GM18505 (cell line): ENCODE measurements at regions not wholly inside any gene's neighbourhood (a gene's known extent, or its start where the extent isn't known, plus 50 kb on each side); places are given as distances from the start of the nearest gene placed in this dataset.

ENCODE experiments used
- ATAC-seq: cut with Tn5 transposase; IDR thresholded peaks from one replicate; pipeline ENCODE4 v1.9.1; 2021; ENCODE audit not compliant: unreplicated experiment
- POLR2A ChIP-seq: IDR thresholded peaks from 4 replicates; pipeline ENCODE4 v1.6.1; 2011; ENCODE audit warnings: borderline replicate concordance; ENCODE audit not compliant: insufficient read depth, insufficient read length; ENCODE audit errors: extremely low read depth

- no peak for ATAC-seq
- TF ChIP-seq POLR2A, result no peak
Measured at GRCh38 chr2:65877331-65878010, 445.1 kb upstream of the SPRED2 start.

DNA sequence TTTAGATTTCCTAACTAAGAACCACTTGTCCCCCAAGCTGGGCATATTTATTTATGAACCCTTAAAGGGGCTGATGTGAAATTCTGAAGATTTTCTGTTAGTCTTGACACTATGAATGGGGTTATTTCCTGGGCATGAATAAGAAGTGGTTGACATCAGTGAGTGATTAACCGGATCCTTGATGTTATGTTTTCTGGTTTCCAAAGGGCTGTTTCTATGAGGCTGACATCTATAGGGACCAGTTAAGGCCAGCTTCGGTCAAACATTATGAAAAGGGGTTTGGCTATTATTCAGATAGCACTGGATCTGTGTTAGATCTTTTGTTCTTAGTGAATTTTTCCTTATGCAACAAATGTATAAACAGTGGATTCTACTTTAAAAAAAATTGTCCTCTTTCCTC lies 443.7 kb upstream of the SPRED2 start:
- no peak for ATAC-seq
- no peak for TF ChIP-seq POLR2A

- no peak for ATAC-seq
- TF ChIP-seq POLR2A, result no peak
Measured at GRCh38 chr2:65870826-65871225, 438.4 kb upstream of the SPRED2 start.

GRCh38 chr2:65869296-65869695 lies 436.9 kb upstream of the SPRED2 start:
- ATAC-seq, result no peak
- TF ChIP-seq POLR2A, result no peak

DNA sequence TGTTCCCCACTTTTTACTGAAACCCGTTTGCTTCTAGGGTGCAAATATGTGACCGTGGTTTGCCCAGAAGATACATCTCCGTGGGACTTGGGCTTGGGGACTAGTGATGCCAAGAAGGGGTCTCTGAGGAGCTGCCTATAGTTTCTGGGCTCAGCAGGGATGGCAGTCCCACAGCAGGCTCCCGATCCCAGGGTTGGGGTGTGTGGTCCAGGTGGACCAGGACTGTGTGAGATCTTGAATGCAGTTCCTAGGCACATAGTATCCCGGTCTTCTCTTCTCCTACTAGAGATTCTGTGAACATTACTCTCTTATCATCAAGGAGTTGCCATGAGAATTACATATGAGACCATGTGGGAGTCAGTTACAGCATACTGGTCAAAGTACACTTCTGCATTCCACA lies 435.8 kb upstream of the SPRED2 start:
- no peak for ATAC-seq

GRCh38 chr2:65867446-65867845 lies 435.0 kb upstream of the SPRED2 start:
- ATAC-seq, result no peak
- no peak for TF ChIP-seq POLR2A

More for the DNA sequence above, 435.8 kb upstream of the SPRED2 start:
- no peak for TF ChIP-seq POLR2A

GRCh38 chr2:65866148-65866547 lies 433.7 kb upstream of the SPRED2 start:
- TF ChIP-seq POLR2A, result no peak
- no peak for ATAC-seq

GRCh38 chr2:65864619-65865018 lies 432.2 kb upstream of the SPRED2 start:
- no peak for ATAC-seq
- no peak for TF ChIP-seq POLR2A

- no peak for ATAC-seq
- TF ChIP-seq POLR2A, result no peak
Measured at GRCh38 chr2:65863713-65864112, 431.3 kb upstream of the SPRED2 start.

DNA sequence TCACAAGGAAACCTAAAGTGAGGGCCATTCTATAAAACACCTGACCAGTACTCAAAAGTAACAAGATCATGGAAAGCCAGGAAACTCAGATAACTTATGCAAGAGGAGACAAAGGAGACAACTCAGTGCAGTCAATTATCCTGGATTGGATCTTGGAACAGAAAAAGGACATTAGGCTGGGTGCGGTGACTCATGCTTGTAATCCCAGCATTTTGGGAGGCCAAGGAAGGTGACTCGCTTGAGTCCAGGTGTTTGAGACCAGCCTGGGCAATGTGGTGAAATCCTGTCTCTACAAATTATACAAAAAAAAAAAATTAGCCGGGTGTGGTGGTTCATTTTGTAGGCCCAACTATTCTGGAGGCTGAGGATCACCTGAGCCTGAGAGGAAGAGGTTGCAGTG lies 424.5 kb upstream of the SPRED2 start:
- no peak for ATAC-seq
- no peak for TF ChIP-seq POLR2A

- ATAC-seq, result no peak
Measured at GRCh38 chr2:65856423-65856822, 424.0 kb upstream of the SPRED2 start.

DNA sequence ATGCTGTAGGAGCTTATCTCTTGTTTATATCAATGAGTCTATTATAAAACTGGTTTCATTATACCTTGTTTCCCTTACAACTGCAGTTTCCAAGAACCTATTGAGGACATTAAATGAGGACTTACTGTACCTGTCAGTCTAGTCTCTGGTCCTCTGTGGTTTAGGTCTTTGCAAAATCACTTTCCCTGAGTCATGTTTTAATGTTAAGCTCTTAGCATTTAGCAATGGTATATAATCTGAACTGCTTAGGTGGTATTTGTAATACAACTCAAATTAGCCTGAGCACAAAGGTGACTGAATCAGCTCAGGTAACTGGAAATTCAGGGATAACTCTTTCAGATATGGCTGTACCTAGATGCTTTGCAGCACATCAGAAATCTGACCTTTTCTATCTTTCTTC lies 418.3 kb upstream of the SPRED2 start:
- no peak for TF ChIP-seq POLR2A
- ATAC-seq, result no peak

More at GRCh38 chr2:65856423-65856822, 424.0 kb upstream of the SPRED2 start:
- no peak for TF ChIP-seq POLR2A

- TF ChIP-seq POLR2A, result no peak
- ATAC-seq, result no peak
Measured at GRCh38 chr2:65846989-65847678, 414.7 kb upstream of the SPRED2 start.

DNA sequence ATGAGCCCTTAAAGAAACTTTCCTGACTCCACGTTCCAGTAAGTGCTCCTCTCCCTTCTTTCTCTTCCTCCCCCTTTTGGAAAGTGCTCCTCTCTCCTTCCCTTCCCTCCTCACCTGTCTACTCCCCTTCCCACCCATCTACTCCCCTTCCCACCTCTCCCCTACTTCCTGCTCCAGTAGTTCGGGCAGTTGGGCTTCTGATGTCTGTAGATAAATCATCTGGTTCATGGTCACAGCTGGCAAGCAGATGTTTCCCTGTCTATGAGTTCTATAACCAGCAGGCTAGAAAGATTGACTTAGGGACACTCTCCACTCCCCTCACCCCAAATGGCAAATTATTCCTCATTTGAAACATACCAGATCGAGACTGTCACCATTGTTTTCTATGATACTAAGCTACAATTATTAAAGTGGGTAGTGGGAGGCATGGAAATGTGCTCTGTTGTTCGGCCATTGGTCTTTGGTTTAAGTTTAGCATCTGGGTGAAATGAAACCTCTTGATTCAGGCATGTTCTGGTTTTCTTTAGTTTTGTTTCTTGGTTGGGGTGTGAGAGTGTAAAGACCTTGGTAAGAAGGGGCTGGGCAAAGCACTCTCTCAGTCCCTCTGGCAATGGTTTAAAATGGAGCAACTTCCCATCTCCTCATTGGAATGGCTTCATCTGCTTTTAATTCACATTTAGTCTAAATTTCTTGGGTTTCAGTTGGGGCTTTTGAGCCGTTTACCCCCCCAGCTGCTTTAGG lies 413.2 kb upstream of the SPRED2 start:
- no peak for TF ChIP-seq POLR2A
- ATAC-seq, result no peak

GRCh38 chr2:65842104-65842503 lies 409.7 kb upstream of the SPRED2 start:
- no peak for TF ChIP-seq POLR2A
- no peak for ATAC-seq
